ENCODE measurements at regions not wholly inside any gene's neighbourhood (a gene's known extent, or its start where the extent isn't known, plus 50 kb on each side); places are given as distances from the start of the nearest gene placed in this dataset.
A peak's percentile ranks its signal among the peaks of the same experiment; 100 is the strongest.

DNA sequence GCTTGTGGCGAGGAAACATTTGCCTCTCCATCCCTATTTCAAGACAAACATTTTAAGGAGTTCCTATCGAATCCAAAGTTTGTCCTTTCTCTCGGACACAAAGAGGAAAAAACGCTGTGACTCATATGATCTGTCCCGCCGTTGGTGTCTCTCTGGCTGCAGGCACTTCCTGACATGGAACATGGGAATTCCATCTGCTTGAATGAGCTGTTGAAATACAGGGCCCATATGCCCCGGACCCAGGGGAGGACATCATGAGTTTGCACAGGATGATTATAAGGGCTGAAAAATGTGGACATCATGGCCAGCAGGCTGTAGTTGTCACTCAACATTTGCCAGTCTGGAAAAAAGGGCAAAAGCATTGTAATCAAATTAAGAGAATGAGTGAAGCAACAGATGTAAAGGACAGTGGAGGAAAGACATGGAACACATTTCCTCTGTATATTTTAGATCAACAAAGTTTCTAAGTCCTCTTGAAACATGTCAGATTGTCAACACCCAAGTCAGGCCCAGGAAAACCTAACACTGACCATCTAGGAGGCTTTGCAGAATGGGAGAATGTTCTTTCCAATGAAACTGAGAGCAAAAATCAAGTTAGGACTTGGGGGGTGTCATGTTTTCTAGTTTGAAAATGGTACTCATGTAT, 103.2 kb upstream of the SMIM21 start:
- no peak overlapping the region for H3K4me3 ChIP-seq
- DNase-seq (ENCODE audit: extremely low spot score): peak; percentile 50
- no peak overlapping the region for H3K27ac ChIP-seq (replicated peaks in 1 of 4)
- H3K4me1 ChIP-seq: no peaks in the 10 kb centered on the region
- TF ChIP-seq EP300 (IDR thresholded peaks at IDR 0.05): no peak
- no peak for TF ChIP-seq POLR2A (IDR thresholded peaks at IDR 0.05; ENCODE audit: low read depth)
- TF ChIP-seq, protein P1, sequence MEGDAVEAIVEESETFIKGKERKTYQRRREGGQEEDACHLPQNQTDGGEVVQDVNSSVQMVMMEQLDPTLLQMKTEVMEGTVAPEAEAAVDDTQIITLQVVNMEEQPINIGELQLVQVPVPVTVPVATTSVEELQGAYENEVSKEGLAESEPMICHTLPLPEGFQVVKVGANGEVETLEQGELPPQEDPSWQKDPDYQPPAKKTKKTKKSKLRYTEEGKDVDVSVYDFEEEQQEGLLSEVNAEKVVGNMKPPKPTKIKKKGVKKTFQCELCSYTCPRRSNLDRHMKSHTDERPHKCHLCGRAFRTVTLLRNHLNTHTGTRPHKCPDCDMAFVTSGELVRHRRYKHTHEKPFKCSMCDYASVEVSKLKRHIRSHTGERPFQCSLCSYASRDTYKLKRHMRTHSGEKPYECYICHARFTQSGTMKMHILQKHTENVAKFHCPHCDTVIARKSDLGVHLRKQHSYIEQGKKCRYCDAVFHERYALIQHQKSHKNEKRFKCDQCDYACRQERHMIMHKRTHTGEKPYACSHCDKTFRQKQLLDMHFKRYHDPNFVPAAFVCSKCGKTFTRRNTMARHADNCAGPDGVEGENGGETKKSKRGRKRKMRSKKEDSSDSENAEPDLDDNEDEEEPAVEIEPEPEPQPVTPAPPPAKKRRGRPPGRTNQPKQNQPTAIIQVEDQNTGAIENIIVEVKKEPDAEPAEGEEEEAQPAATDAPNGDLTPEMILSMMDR (IDR thresholded peaks at IDR 0.05): no peak
- H3K27me3 ChIP-seq: peaks cover 0 to 10% (median 0%) of the 10 kb centered on the region in 4 donors
- 75% methylated on average over 7 of the region's 7 CpGs for WGBS
- H3K9me3 ChIP-seq: no peaks in the 10 kb centered on the region
- intact Hi-C loops (cut with DNase I): no loop called here
- H3K36me3 ChIP-seq: no peaks in the 10 kb centered on the region

GRCh38 chr18:75530118-75530517, 102.6 kb upstream of the SMIM21 start:
- Histone ChIP-seq H3K4me1 (no peaks in the 10 kb centered on the region), H3K36me3 (no peaks in the 10 kb centered on the region), H3K27ac (replicated peaks in 1 of 4) (no peak overlapping the region), H3K4me3 (no peak overlapping the region), H3K9me3 (no peaks in the 10 kb centered on the region), H3K27me3 (peaks cover 0 to 10% (median 0%) of the 10 kb centered on the region in 4 donors)
- TF ChIP-seq POLR2A (IDR thresholded peaks at IDR 0.05; ENCODE audit: low read depth) (no peak), EP300 (IDR thresholded peaks at IDR 0.05) (no peak), POLR2AphosphoS5 (IDR thresholded peaks at IDR 0.05) (no peak)
- TF ChIP-seq, protein P1 (IDR thresholded peaks at IDR 0.05): no peak
- 65% methylated on average over 4 of the region's 4 CpGs for WGBS
- DNase-seq (ENCODE audit: extremely low spot score): peak; percentile 37
- intact Hi-C loops (cut with DNase I): no loop called here

DNA sequence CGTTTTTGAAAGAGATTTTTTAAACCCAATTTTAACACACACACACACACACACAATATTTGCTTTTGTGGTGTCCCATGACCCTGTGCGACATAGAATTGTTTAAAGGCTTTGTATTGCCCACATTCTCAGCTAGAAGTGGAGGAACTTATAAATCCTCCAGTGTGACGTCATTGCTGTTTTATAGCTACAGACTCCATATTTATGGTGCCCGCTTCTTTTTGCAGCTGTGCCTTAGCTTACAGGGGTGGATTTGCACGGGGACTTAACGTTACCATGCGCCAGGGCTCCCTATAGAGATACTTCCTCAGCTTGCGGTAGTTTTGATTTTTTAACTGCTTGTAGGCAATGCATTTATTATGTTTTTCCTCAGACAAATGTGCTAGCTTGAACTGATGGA, 101.9 kb upstream of the SMIM21 start:
- 87% methylated on average over 8 of the region's 8 CpGs for WGBS
- Histone ChIP-seq H3K27me3 (peaks cover 0 to 10% (median 0%) of the 10 kb centered on the region in 4 donors), H3K27ac (replicated peaks in 1 of 4) (no peak overlapping the region), H3K4me1 (no peaks in the 10 kb centered on the region), H3K36me3 (no peaks in the 10 kb centered on the region), H3K9me3 (no peaks in the 10 kb centered on the region), H3K4me3 (no peak overlapping the region)
- intact Hi-C loops (cut with DNase I): no loop called here
- no peak for TF ChIP-seq EP300 (IDR thresholded peaks at IDR 0.05)
- TF ChIP-seq POLR2A (IDR thresholded peaks at IDR 0.05; ENCODE audit: low read depth): no peak
- TF ChIP-seq, protein P1 (IDR thresholded peaks at IDR 0.05): no peak
- TF ChIP-seq POLR2AphosphoS5 (IDR thresholded peaks at IDR 0.05): no peak
- DNase-seq (ENCODE audit: extremely low spot score): no peak

DNA sequence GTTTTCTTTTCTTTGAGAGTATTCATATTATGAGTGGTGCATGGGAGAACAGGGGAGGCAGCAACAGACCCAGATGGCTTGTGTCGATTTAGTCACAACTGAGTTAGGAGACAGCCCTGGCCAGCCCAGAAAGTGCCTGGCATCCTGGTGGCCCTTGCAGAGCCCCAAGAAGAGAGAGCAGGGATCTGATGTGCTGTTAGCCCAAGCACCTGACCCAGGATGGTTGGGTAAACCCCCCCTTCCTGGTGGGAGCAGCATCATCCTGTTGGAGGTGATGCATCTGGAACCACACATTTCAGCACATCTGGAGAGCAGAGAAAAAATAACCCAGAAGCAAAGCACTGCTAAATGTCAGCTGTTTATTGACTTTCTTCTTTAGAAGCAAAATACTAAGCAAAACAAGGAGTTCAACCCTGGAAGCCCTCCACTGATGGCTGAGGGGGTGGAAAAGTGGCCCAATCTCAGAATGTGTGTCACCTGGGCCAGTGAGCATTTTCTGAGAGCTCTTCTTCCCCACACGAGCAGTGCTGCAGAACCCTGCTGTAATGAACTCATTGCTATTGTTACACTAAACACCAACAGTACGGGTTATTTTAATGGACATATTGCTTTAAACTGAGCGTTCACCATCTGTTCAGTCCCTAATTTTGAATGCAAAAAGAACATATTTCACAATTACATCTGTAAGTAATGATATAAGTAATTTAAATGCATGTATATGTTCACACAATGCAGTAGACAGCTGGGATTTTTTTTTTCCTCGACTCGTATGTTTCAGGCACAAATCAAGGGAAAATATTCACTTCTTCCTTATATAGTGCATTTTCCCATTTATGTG, 100.6 kb upstream of the SMIM21 start:
- peak; percentile 88 for DNase-seq (ENCODE audit: extremely low spot score)
- Histone ChIP-seq H3K27ac (replicated peaks in 1 of 4) (no peak overlapping the region), H3K4me3 (no peak overlapping the region), H3K4me1 (no peaks in the 10 kb centered on the region), H3K27me3 (peaks cover 0 to 10% (median 0%) of the 10 kb centered on the region in 4 donors), H3K9me3 (no peaks in the 10 kb centered on the region), H3K36me3 (no peaks in the 10 kb centered on the region)
- intact Hi-C loops (cut with DNase I): no loop called here
- WGBS: 76% methylated on average over 6 of the region's 6 CpGs
- TF ChIP-seq, protein P1 (IDR thresholded peaks at IDR 0.05): no peak
- no peak for TF ChIP-seq POLR2AphosphoS5 (IDR thresholded peaks at IDR 0.05)
- TF ChIP-seq EP300 (IDR thresholded peaks at IDR 0.05): no peak
- TF ChIP-seq POLR2A (IDR thresholded peaks at IDR 0.05; ENCODE audit: low read depth): no peak
